Mucosa of rectum (tissue), 2 donors: ENCODE measurements at regions not wholly inside any gene's neighbourhood (a gene's known extent, or its start where the extent isn't known, plus 50 kb on each side); places are given as distances from the start of the nearest gene placed in this dataset.

Experiments
- H3K27ac ChIP-seq, 2 donors: one replicate each; pipeline ENCODE4 v1.7.0; 2013; ENCODE audit warnings: inconsistent platforms in 2 of 2, low read depth in 2 of 2, low read length in 2 of 2
- H3K27me3 ChIP-seq, 2 donors: one replicate each; pipeline ENCODE4 v1.7.0; 2013; ENCODE audit warnings: low read length in 2 of 2; ENCODE audit not compliant: control insufficient read depth in 2 of 2, insufficient read depth in 2 of 2
- H3K36me3 ChIP-seq, 2 donors: one replicate each; pipeline ENCODE4 v1.7.0; 2013; ENCODE audit warnings: low read length in 2 of 2; ENCODE audit not compliant: control insufficient read depth in 2 of 2, insufficient read depth in 2 of 2
- H3K4me1 ChIP-seq, 2 donors: one replicate each; pipeline ENCODE4 v1.7.0; 2013; ENCODE audit warnings: low read length in 2 of 2, mild to moderate bottlenecking in 1 of 2; ENCODE audit not compliant: control insufficient read depth in 2 of 2, insufficient read depth in 2 of 2
- H3K4me3 ChIP-seq, 2 donors: one replicate each; pipeline ENCODE4 v1.7.0; 2013; ENCODE audit warnings: low read length in 2 of 2
- H3K9ac ChIP-seq, 2 donors: one replicate each; pipeline ENCODE4 v1.7.0; 2013; ENCODE audit warnings: low read length in 2 of 2, low read depth in 1 of 2, mild to moderate bottlenecking in 1 of 2
- H3K9me3 ChIP-seq, 2 donors: one replicate each; pipeline ENCODE4 v1.7.0; 2013; ENCODE audit warnings: low read length in 2 of 2; ENCODE audit not compliant: control insufficient read depth in 2 of 2
- donor health status: healthy.
- donor health status: Normal muscosa, but diverticular disease.

DNA sequence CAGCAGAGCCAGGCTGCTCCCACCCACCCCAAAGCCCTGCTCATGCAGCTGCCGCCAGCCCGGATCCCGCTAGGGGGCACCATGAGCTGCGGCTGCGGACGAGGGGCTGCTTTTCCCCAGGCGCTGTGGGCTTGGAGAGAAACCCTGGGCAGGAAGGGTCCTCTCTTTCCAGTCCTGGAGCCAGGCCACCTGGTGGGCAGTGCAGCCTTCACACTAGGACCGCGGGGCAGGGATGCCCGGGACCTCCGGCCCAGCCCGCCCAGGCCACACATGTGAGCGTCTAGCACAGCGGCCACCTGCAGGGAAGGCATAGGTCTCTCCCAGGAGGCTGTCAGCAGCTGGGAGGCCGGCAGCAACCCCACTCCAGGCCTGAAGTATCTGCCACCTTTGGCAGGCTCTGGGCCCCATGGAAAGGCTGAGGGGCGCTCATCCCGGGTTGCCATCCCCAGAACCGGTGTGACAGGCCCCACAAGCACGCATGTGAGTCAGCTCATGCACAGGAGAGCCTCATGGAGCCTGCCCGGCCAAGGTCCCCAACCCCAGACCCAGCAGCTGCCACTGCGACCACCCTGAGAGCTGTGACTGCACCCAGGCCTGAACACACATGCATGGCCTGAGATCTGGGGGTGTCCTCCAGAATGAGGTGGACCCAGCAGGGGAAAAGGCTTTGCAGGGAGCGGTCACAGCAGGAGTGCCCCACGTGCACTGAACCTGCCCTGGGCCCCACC lies 280.0 kb upstream of the RTL1 start:
- no peaks in the 10 kb centered on the region for H3K27me3 ChIP-seq
- H3K4me1 ChIP-seq = no peaks in the 10 kb centered on the region
- H3K9ac ChIP-seq = no peak overlapping the region
- H3K9me3 ChIP-seq = no peaks in the 10 kb centered on the region
- no peak overlapping the region for H3K4me3 ChIP-seq
- H3K27ac ChIP-seq = no peak overlapping the region
- no peaks in the 10 kb centered on the region for H3K36me3 ChIP-seq

DNA sequence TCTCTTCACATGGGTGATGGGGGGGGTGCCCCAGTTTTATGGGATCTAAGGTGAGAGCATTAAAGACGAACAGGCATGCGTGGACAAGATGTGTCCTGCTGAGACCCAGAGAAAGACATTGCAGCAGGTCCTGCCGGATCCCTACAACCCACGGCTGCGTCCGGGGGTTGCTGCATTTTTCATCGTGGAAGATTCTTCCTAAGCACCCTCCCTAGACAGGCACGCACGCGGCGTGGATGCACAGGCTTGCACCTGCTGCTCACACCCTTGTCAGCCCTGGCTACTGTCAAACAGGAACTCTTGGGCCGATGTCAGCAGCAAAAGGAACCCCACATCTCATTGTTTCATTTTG lies 280.6 kb upstream of the RTL1 start:
- Histone ChIP-seq H3K27me3 (no peaks in the 10 kb centered on the region), H3K27ac (no peak overlapping the region), H3K36me3 (no peaks in the 10 kb centered on the region)

DNA sequence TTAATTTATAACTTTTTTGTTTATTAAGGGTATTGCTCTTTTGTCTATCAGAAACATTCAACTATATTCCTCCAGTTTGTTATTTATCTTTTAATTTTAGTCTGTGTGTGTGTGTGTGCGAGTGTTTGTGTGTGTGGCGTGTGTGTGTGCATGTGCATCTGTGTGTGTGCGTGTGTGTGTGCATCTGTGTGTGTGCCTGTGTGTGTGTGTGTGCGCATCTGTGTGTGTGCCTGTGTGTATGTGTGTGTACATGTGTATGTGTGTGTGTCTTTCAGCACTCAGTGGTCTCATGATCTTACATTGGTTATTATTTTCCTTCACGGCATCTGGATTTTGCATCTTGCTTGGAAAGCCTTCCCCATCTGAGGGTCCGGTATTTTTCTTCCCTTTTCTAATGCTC lies 281.1 kb upstream of the RTL1 start:
- Histone ChIP-seq H3K9ac (no peak overlapping the region), H3K27ac (no peak overlapping the region), H3K4me1 (no peaks in the 10 kb centered on the region), H3K36me3 (no peaks in the 10 kb centered on the region), H3K4me3 (no peak overlapping the region), H3K27me3 (no peaks in the 10 kb centered on the region), H3K9me3 (no peaks in the 10 kb centered on the region)

More for the DNA sequence above, 280.6 kb upstream of the RTL1 start:
- Histone ChIP-seq H3K9me3 (no peaks in the 10 kb centered on the region), H3K9ac (no peak overlapping the region), H3K4me3 (no peak overlapping the region), H3K4me1 (no peaks in the 10 kb centered on the region)

DNA sequence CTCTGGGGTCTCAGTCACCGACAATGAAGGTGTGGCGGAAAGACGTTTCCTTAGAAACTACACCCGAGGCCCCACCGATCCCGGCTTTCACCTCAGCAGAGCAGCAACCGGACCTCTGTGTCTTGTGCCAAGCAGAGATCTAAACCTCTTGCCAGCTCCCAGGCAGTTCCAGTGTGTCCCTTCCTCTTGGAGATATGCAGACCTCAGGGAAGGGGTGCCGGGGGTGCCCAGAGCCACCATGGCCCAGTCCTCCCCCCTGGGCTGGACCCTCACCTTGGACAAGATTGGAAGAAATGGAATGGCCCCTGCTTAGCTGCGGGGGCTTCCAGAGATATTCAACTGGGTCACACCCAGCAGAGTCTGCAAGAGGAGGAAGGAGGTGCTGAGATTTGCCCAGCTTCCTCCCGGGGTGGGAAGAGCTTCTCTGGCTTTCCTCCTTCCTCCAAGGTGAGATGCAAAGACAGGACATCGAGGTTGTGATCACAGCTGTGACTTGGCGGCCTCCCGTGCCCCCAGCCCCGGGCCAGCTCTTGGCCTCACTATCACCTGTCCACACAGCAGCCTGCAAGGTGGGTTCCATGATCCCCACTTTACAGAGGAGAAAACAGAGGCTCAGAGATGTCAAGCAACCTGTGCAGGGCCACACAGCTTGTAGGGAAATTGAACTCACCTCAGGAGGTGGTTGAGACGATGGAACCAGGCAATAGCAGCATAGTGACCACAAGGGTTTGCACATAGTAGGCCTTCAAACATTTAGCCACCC lies 281.7 kb upstream of the RTL1 start:
- no peaks in the 10 kb centered on the region for H3K27me3 ChIP-seq
- H3K36me3 ChIP-seq = no peaks in the 10 kb centered on the region
- H3K9me3 ChIP-seq = no peaks in the 10 kb centered on the region
- no peak overlapping the region for H3K27ac ChIP-seq
- H3K4me3 ChIP-seq = no peak overlapping the region
- no peak overlapping the region for H3K9ac ChIP-seq
- no peaks in the 10 kb centered on the region for H3K4me1 ChIP-seq

DNA sequence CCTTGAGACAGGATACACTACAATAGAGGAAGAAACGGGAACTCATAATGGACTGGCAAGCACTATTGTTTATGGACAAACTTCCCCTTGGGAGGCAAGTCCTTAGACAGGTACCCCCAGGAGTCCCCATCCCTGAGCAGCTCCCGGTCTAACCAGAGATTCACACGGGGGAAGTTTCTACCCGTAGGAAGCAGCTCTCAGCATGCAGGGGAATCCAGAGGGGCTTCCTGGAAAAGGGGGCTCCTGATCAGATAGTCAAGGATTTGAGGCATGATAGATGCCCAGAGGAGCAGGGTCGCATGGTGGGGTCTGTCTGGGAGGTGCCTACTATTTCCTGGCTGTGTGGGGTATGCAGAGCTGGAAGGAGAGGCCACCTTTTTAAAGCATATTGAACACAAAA lies 282.4 kb upstream of the RTL1 start:
- no peaks in the 10 kb centered on the region for H3K9me3 ChIP-seq
- H3K27ac ChIP-seq = no peak overlapping the region
- no peak overlapping the region for H3K4me3 ChIP-seq
- H3K27me3 ChIP-seq = no peaks in the 10 kb centered on the region
- H3K9ac ChIP-seq = no peak overlapping the region
- no peaks in the 10 kb centered on the region for H3K36me3 ChIP-seq
- H3K4me1 ChIP-seq = no peaks in the 10 kb centered on the region

DNA sequence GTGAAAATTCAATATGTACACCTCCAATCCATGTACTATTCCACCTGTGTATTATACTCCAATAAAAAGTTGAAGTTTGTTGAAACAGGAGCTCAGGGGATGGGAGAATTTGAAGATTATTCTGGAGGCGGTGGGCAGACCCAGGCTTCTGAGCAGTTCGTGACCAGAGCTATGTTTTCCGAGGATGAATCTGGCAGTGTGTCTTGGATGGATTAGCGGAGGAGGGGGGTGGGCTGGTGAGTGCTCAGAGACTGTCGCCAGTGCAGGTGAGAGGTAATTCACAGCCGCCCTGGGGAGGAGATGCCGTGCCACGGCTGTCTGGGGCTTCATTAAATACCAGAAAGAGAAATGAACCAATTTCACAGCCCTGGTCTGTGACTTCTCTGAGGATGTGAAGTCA lies 283.0 kb upstream of the RTL1 start:
- Histone ChIP-seq H3K36me3 (no peaks in the 10 kb centered on the region), H3K9ac (no peak overlapping the region), H3K4me3 (no peak overlapping the region), H3K27ac (no peak overlapping the region), H3K9me3 (no peaks in the 10 kb centered on the region), H3K27me3 (no peaks in the 10 kb centered on the region), H3K4me1 (no peaks in the 10 kb centered on the region)

DNA sequence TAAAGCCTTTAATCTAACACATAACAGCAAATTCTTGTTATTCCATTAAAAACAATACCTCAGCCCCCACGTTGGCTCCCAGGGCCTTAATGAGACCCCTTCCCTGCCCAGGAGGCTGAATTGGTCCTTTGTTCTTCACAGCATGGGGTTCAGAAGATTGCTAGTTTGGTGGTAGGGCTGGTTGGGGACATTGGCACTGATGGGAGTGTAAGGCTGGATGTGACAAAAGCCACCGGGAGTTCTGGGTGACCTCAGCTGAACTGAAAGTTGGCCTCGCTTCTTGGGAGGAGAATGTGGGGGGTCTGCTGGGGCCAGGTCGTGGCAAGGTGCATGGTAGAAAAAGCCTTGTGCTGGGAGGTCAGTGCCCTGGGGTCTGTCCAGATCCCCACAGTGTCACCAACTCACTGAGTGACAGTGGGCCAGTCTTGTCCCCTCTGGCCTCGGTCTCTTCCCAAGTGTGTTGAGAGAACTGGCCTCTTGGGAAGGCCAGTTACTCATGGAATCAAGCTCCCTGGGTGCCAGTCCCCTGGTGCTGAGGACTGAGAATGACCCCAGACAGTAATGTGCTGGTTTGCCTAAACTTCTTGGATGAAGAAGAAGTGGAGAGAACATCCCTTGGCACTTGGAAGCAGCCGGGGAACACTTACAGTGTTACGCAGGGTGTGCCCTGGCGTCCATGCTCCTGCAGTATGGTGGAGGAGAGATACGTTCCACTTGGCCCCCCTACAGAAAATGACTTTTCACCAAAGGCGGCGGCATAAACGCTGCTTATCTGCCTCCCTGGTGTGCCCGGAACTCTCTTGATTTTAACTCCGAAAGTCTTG lies 283.7 kb upstream of the RTL1 start:
- Histone ChIP-seq H3K4me1 (no peaks in the 10 kb centered on the region), H3K9me3 (no peaks in the 10 kb centered on the region), H3K27ac (no peak overlapping the region), H3K4me3 (no peak overlapping the region), H3K9ac (no peak overlapping the region), H3K27me3 (no peaks in the 10 kb centered on the region), H3K36me3 (no peaks in the 10 kb centered on the region)

DNA sequence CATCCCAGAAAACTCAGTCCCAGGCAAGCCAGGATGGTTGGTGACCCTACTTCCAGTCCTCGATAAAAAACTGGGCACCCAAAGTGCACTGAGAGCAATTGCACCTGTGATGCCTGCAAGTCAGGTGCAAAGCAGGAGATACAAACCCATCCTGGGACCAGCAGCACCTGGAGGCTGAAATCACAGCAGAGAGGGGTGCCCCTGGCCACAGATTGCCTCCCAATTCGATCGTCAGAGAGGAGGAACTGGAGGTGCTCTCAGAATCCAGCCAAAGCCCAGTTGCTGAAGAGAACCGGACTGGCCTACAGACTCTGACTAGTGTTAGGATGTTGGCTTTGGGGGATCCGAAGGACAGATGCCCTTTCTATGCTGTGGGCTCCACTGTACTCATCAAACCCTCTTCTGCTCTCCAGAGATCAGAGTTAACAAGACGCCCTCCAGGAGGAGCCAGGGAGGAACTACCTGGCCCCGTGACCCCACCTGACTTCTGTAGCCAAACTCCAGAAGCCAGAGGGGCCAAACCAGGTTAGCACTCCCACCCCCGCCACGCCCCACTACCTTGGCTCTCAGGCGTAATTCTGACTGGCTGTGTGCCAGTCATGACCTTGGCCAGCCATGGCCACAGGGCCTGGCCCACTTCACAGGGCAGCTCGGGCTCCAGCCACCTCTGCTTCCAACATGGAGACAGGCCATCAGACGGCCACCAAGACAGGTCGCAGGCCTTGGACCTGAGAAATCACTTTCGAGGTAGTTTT lies 284.5 kb upstream of the RTL1 start:
- H3K4me3 ChIP-seq = no peak overlapping the region
- no peak overlapping the region for H3K9ac ChIP-seq
- H3K27ac ChIP-seq = no peak overlapping the region
- H3K36me3 ChIP-seq = no peaks in the 10 kb centered on the region
- H3K9me3 ChIP-seq = no peaks in the 10 kb centered on the region
- no peaks in the 10 kb centered on the region for H3K27me3 ChIP-seq
- no peaks in the 10 kb centered on the region for H3K4me1 ChIP-seq

DNA sequence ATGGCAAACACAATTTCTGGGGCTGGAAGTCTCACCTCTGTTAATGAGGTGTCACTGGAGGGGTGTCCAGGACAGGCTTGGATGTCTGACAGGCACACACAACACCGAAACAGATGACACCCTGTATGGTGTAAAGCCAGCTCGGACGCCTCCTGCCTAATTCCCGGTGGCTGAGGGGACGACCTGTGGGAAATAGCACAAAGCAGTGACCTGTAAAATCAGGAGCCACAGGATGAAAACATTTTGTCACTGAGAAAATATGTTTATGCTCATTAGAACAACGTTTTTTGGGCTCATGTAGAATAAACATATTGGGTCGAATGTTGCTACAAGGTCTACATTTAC lies 285.0 kb upstream of the RTL1 start:
- H3K27ac ChIP-seq = no peak overlapping the region
- H3K4me3 ChIP-seq = no peak overlapping the region
- H3K36me3 ChIP-seq = no peaks in the 10 kb centered on the region
- no peaks in the 10 kb centered on the region for H3K4me1 ChIP-seq
- H3K9ac ChIP-seq = no peak overlapping the region
- no peaks in the 10 kb centered on the region for H3K9me3 ChIP-seq
- no peaks in the 10 kb centered on the region for H3K27me3 ChIP-seq

DNA sequence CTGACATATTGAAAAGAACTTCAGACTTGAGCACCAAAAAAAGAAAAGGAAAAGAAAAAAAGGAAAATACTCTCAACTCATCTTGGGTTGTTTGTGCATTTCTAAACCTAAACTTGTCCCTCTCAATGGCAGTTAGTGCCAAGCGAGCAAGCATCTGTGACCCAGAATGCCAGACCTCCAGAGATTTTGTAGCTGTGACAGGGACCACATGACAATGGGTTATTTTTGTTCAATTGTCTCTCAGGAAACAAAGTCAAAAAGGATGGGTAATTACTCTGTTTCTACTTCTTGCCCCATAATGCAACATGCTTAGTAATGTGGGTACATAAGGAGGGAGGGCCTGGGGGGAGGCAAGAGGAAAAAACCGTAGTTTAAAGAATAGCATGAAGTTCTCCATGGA lies 285.7 kb upstream of the RTL1 start:
- no peak overlapping the region for H3K4me3 ChIP-seq
- no peaks in the 10 kb centered on the region for H3K9me3 ChIP-seq
- H3K4me1 ChIP-seq = no peaks in the 10 kb centered on the region
- no peak overlapping the region for H3K27ac ChIP-seq
- no peaks in the 10 kb centered on the region for H3K27me3 ChIP-seq
- no peaks in the 10 kb centered on the region for H3K36me3 ChIP-seq
- no peak overlapping the region for H3K9ac ChIP-seq
